ENCODE measurements at regions not wholly inside any gene's neighbourhood (a gene's known extent, or its start where the extent isn't known, plus 50 kb on each side); places are given as distances from the start of the nearest gene placed in this dataset.

DNA sequence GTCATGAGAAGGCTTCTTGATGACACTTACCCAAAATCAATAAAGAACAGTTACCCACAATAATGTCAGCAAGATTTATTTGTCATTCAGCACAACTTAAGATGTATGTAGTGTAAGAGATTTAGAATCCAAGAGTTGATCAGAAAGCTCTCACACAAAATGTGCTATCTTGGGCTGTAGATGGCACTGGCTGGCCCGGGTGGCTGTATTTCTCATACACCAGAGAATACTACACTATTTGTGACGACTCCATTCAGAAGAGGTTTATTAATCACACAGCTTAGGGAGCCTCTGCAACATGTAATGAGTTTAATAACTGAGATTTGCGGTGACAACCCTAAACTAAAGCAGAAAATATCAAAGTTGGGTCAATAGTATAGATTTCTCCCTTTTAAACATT, 530.4 kb upstream of the KLHL29 start:
- Histone ChIP-seq H2AFZ (replicated peaks) (no peak overlapping the region), H3F3A (ENCODE audit: low read depth) (no peaks in the 10 kb centered on the region), H3K4me3 (no peak overlapping the region), H3K9me3 (ENCODE audit: low read depth) (no peaks in the 10 kb centered on the region), H3K4me1 (peaks cover 10% of the 10 kb centered on the region), H3K9ac (no peak overlapping the region), H3K4me2 (peak overlapping the region; percentile 29), H4K20me1 (ENCODE audit: low read depth) (no peaks in the 10 kb centered on the region), H3K79me2 (ENCODE audit: low read depth) (no peaks in the 10 kb centered on the region), H3K36me3 (no peaks in the 10 kb centered on the region), H3K27me3 (no peaks in the 10 kb centered on the region), H3K27ac (no peak overlapping the region)
- no peak for TF ChIP-seq EZH2 (IDR thresholded peaks at IDR 0.05)
- no peak for TF ChIP-seq EZH2phosphoT487 (IDR thresholded peaks at IDR 0.05)
- TF ChIP-seq, protein P1, sequence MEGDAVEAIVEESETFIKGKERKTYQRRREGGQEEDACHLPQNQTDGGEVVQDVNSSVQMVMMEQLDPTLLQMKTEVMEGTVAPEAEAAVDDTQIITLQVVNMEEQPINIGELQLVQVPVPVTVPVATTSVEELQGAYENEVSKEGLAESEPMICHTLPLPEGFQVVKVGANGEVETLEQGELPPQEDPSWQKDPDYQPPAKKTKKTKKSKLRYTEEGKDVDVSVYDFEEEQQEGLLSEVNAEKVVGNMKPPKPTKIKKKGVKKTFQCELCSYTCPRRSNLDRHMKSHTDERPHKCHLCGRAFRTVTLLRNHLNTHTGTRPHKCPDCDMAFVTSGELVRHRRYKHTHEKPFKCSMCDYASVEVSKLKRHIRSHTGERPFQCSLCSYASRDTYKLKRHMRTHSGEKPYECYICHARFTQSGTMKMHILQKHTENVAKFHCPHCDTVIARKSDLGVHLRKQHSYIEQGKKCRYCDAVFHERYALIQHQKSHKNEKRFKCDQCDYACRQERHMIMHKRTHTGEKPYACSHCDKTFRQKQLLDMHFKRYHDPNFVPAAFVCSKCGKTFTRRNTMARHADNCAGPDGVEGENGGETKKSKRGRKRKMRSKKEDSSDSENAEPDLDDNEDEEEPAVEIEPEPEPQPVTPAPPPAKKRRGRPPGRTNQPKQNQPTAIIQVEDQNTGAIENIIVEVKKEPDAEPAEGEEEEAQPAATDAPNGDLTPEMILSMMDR (IDR thresholded peaks at IDR 0.05) = no peak
- H3K27me3 Mint-ChIP-seq (ENCODE audit: insufficient read depth, low read depth) = no peaks in the 10 kb centered on the region
- H3K4me3 Mint-ChIP-seq = no peak overlapping the region
- peaks cover 2% of the 10 kb centered on the region for H3K9me3 Mint-ChIP-seq
- peaks cover 2% of the 10 kb centered on the region for H3K4me1 Mint-ChIP-seq
- DNase-seq (ENCODE audit: low spot score) = no peak
- no peak overlapping the region for H3K27ac Mint-ChIP-seq
- no peaks in the 10 kb centered on the region for H3K36me3 Mint-ChIP-seq

- H3K36me3 ChIP-seq = no peaks in the 10 kb centered on the region
- Mint-ChIP-seq H3K27ac (no peak overlapping the region), H3K9me3 (peaks cover 3% of the 10 kb centered on the region), H3K4me1 (peaks cover 2% of the 10 kb centered on the region), H3K27me3 (ENCODE audit: insufficient read depth, low read depth) (no peaks in the 10 kb centered on the region), H3K36me3 (no peaks in the 10 kb centered on the region), H3K4me3 (no peak overlapping the region)
- no peak overlapping the region for H3K9ac ChIP-seq
- peak overlapping the region; percentile 29 for H3K4me2 ChIP-seq
- H2AFZ ChIP-seq (replicated peaks) = no peak overlapping the region
- peaks cover 4% of the 10 kb centered on the region for H3K9me3 ChIP-seq (ENCODE audit: low read depth)
- peak; percentile 25 for DNase-seq (ENCODE audit: low spot score)
- peaks cover 10% of the 10 kb centered on the region for H3K4me1 ChIP-seq
- no peaks in the 10 kb centered on the region for H3K79me2 ChIP-seq (ENCODE audit: low read depth)
- H3K27ac ChIP-seq = no peak overlapping the region
- H4K20me1 ChIP-seq (ENCODE audit: low read depth) = no peaks in the 10 kb centered on the region
- no peak for TF ChIP-seq EZH2phosphoT487 (IDR thresholded peaks at IDR 0.05)
- no peak for TF ChIP-seq EZH2 (IDR thresholded peaks at IDR 0.05)
- TF ChIP-seq, protein P1 (IDR thresholded peaks at IDR 0.05) = no peak
- no peaks in the 10 kb centered on the region for H3F3A ChIP-seq (ENCODE audit: low read depth)
- no peaks in the 10 kb centered on the region for H3K27me3 ChIP-seq
- no peak overlapping the region for H3K4me3 ChIP-seq
Measured at GRCh38 chr2:22855081-22855480, 529.9 kb upstream of the KLHL29 start.

- no peak overlapping the region for H3K4me3 Mint-ChIP-seq
- no peaks in the 10 kb centered on the region for H3K27me3 Mint-ChIP-seq (ENCODE audit: insufficient read depth, low read depth)
- H3K9ac ChIP-seq = no peak overlapping the region
- peaks cover 7% of the 10 kb centered on the region for H3K9me3 Mint-ChIP-seq
- no peaks in the 10 kb centered on the region for H3K36me3 ChIP-seq
- no peak overlapping the region for H3K27ac ChIP-seq
- H2AFZ ChIP-seq (replicated peaks) = no peak overlapping the region
- H3K4me1 Mint-ChIP-seq = peaks cover 2% of the 10 kb centered on the region
- H3K4me3 ChIP-seq = no peak overlapping the region
- no peak overlapping the region for H3K4me2 ChIP-seq
- no peaks in the 10 kb centered on the region for H3K36me3 Mint-ChIP-seq
- TF ChIP-seq, protein P1 (IDR thresholded peaks at IDR 0.05) = no peak
- no peak for TF ChIP-seq EZH2phosphoT487 (IDR thresholded peaks at IDR 0.05)
- TF ChIP-seq EZH2 (IDR thresholded peaks at IDR 0.05) = no peak
- no peaks in the 10 kb centered on the region for H4K20me1 ChIP-seq (ENCODE audit: low read depth)
- H3K79me2 ChIP-seq (ENCODE audit: low read depth) = no peaks in the 10 kb centered on the region
- H3K27me3 ChIP-seq = no peaks in the 10 kb centered on the region
- H3K27ac Mint-ChIP-seq = no peak overlapping the region
- peaks cover 10% of the 10 kb centered on the region for H3K4me1 ChIP-seq
- H3F3A ChIP-seq (ENCODE audit: low read depth) = no peaks in the 10 kb centered on the region
- peaks cover 10% of the 10 kb centered on the region for H3K9me3 ChIP-seq (ENCODE audit: low read depth)
- no peak for DNase-seq (ENCODE audit: low spot score)
Measured at GRCh38 chr2:22855761-22856184, 529.2 kb upstream of the KLHL29 start.
